Right atrium auricular region (tissue), 2 donors: ENCODE measurements at regions not wholly inside any gene's neighbourhood (a gene's known extent, or its start where the extent isn't known, plus 50 kb on each side); places are given as distances from the start of the nearest gene placed in this dataset.

Experiments used
- DNase-seq: peaks from one replicate; pipeline ENCODE4 v3.0.0-alpha.2; 2019; ENCODE audit warnings: low spot score
- H3K27ac ChIP-seq, 2 donors: fragments of 200-600 bp; sonication (generic); 1 replicate in 1 of 2; 2 replicates in 1 of 2; pipeline ENCODE4 v1.5.1; 2016 to 2019
- H3K27me3 ChIP-seq, 2 donors: fragments of 200-600 bp; sonication (generic); one replicate each; pipeline versions ENCODE4 v1.5.1 to v1.6.0; 2017 to 2019
- H3K36me3 ChIP-seq: fragments of 200-600 bp; sonication (generic); one replicate; pipeline ENCODE4 v1.5.1; 2016
- H3K4me1 ChIP-seq, 2 donors: fragments of 200-600 bp; sonication (generic); one replicate each; pipeline versions ENCODE4 v1.5.1 to v1.6.0; 2017 to 2019
- H3K4me3 ChIP-seq, 2 donors: fragments of 200-600 bp; sonication (generic); 1 replicate in 1 of 2; 2 replicates in 1 of 2; pipeline ENCODE4 v1.5.1; 2017 to 2019; ENCODE audit warnings: mild to moderate bottlenecking in 1 of 2, moderate library complexity in 1 of 2
- H3K9me3 ChIP-seq, 2 donors: fragments of 200-600 bp; sonication (generic); one replicate each; pipeline ENCODE4 v1.5.1; 2019
- CTCF ChIP-seq, 2 donors: fragments of 200-600 bp; sonication (generic); IDR thresholded peaks; one replicate each; pipeline ENCODE4 v1.5.1; 2019; ENCODE audit warnings: antibody characterized with exemption in 2 of 2

GRCh38 chr15:39333393-39333792 lies 247.5 kb upstream of the THBS1 start:
- no peak overlapping the region for H3K27ac ChIP-seq
- H3K27me3 ChIP-seq: no peaks in the 10 kb centered on the region
- H3K36me3 ChIP-seq: no peaks in the 10 kb centered on the region
- no peak for DNase-seq
- no peak overlapping the region for H3K4me3 ChIP-seq
- no peak for TF ChIP-seq CTCF (IDR thresholded peaks at IDR 0.05)
- peaks cover 0 to 8% of the 10 kb centered on the region in 2 donors for H3K4me1 ChIP-seq
- no peaks in the 10 kb centered on the region for H3K9me3 ChIP-seq

- no peaks in the 10 kb centered on the region for H3K9me3 ChIP-seq
- H3K4me3 ChIP-seq: no peak overlapping the region
- peaks cover 0 to 8% of the 10 kb centered on the region in 2 donors for H3K4me1 ChIP-seq
- H3K27me3 ChIP-seq: no peaks in the 10 kb centered on the region
- H3K36me3 ChIP-seq: no peaks in the 10 kb centered on the region
- DNase-seq: no peak
- no peak for TF ChIP-seq CTCF (IDR thresholded peaks at IDR 0.05)
- H3K27ac ChIP-seq: no peak overlapping the region
These were observed 247.0 kb upstream of the THBS1 start for GRCh38 chr15:39333896-39334295.

- Histone ChIP-seq H3K9me3 (no peaks in the 10 kb centered on the region), H3K27me3 (no peaks in the 10 kb centered on the region), H3K4me3 (no peak overlapping the region), H3K4me1 (peaks cover 0 to 8% of the 10 kb centered on the region in 2 donors), H3K27ac (no peak overlapping the region), H3K36me3 (no peaks in the 10 kb centered on the region)
- DNase-seq: no peak
- TF ChIP-seq CTCF (IDR thresholded peaks at IDR 0.05): no peak
These were observed 244.0 kb upstream of the THBS1 start for GRCh38 chr15:39336926-39337325.

DNA sequence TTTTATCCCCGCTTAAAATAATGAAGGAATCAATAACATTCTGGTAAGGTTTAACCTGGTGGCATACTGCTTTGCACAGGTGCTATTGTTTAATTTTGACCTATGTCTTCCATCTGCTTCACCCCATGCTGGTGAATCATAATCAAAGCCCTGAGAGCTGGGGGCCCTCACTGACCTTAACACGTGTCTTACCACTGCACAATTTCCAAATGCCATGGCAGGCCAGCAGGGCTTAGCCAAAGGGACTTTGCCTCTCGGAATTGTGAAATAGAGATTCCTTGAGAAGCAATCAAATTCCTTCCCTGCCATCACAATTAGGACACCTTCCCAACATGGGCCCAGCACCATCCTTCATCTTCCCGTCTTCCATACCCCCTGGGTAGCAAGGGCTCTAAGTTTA lies 242.6 kb upstream of the THBS1 start:
- Histone ChIP-seq H3K4me3 (no peak overlapping the region), H3K9me3 (peaks cover 0 to 11% of the 10 kb centered on the region in 2 donors), H3K36me3 (no peaks in the 10 kb centered on the region), H3K27ac (no peak overlapping the region), H3K27me3 (no peaks in the 10 kb centered on the region), H3K4me1 (peaks cover 0 to 8% of the 10 kb centered on the region in 2 donors)
- DNase-seq: no peak
- no peak for TF ChIP-seq CTCF (IDR thresholded peaks at IDR 0.05)

GRCh38 chr15:39340903-39341645 lies 239.8 kb upstream of the THBS1 start:
- peaks cover 0 to 23% of the 10 kb centered on the region in 2 donors for H3K9me3 ChIP-seq
- DNase-seq: no peak
- no peaks in the 10 kb centered on the region for H3K36me3 ChIP-seq
- TF ChIP-seq CTCF (IDR thresholded peaks at IDR 0.05): no peak
- H3K27me3 ChIP-seq: no peaks in the 10 kb centered on the region
- H3K4me1 ChIP-seq: peaks cover 0 to 8% of the 10 kb centered on the region in 2 donors
- H3K27ac ChIP-seq: no peak overlapping the region
- no peak overlapping the region for H3K4me3 ChIP-seq

GRCh38 chr15:39344662-39345141 lies 236.2 kb upstream of the THBS1 start:
- peaks cover 0 to 23% of the 10 kb centered on the region in 2 donors for H3K9me3 ChIP-seq
- no peak for DNase-seq
- H3K4me3 ChIP-seq: no peak overlapping the region
- no peaks in the 10 kb centered on the region for H3K36me3 ChIP-seq
- H3K27ac ChIP-seq: no peak overlapping the region
- no peak for TF ChIP-seq CTCF (IDR thresholded peaks at IDR 0.05)
- no peaks in the 10 kb centered on the region for H3K4me1 ChIP-seq
- no peaks in the 10 kb centered on the region for H3K27me3 ChIP-seq
